DOHH2 (cell line): ENCODE measurements at regions not wholly inside any gene's neighbourhood (a gene's known extent, or its start where the extent isn't known, plus 50 kb on each side); places are given as distances from the start of the nearest gene placed in this dataset.

Experiments used
- H3F3A ChIP-seq: fragments of 200-600 bp; sonication (generic), shearing (Covaris generic); 2 replicates; pipeline ENCODE4 v1.6.0; 2016; ENCODE audit warnings: antibody characterized with exemption, mild to moderate bottlenecking; ENCODE audit not compliant: control insufficient read depth, insufficient read depth
- H3K27ac ChIP-seq: fragments of 200-600 bp; sonication (generic); 2 replicates; pipeline ENCODE4 v1.5.1; 2014; ENCODE audit warnings: low read depth, mild to moderate bottlenecking, low read length, moderate library complexity
- H3K27me3 ChIP-seq: fragments of 200-600 bp; sonication (generic); 2 replicates; pipeline ENCODE4 v1.6.1; 2014; ENCODE audit warnings: mild to moderate bottlenecking, low read length, mixed read lengths; ENCODE audit not compliant: control insufficient read depth
- H3K36me3 ChIP-seq: fragments of 200-600 bp; sonication (generic); 2 replicates; pipeline ENCODE4 v1.6.1; 2014; ENCODE audit warnings: mild to moderate bottlenecking, low read length, moderate library complexity, mixed read lengths; ENCODE audit not compliant: control insufficient read depth
- H3K4me1 ChIP-seq: fragments of 200-600 bp; sonication (generic); 2 replicates; pipeline ENCODE4 v1.6.1; 2014; ENCODE audit warnings: mild to moderate bottlenecking, low read length, mixed read lengths; ENCODE audit not compliant: control insufficient read depth
- H3K4me2 ChIP-seq: fragments of 200-600 bp; sonication (generic); 2 replicates; pipeline ENCODE4 v1.6.0; 2014; ENCODE audit warnings: mild to moderate bottlenecking, low read length, moderate library complexity
- H3K4me3 ChIP-seq: fragments of 200-600 bp; sonication (generic); 2 replicates; pipeline ENCODE4 v1.5.1; 2014; ENCODE audit warnings: mild to moderate bottlenecking, low read length, mixed read lengths
- H3K79me2 ChIP-seq: fragments of 200-600 bp; sonication (generic); 2 replicates; pipeline ENCODE4 v1.6.1; 2014; ENCODE audit warnings: mild to moderate bottlenecking, low read length, mixed read lengths; ENCODE audit not compliant: control insufficient read depth
- H3K9me2 ChIP-seq: fragments of 200-600 bp; sonication (generic); replicated peaks from 2 replicates; pipeline ENCODE4 v1.6.1; 2014; ENCODE audit warnings: mild to moderate bottlenecking, low read length, mixed read lengths; ENCODE audit not compliant: control insufficient read depth
- H3K9me3 ChIP-seq: fragments of 200-600 bp; sonication (generic); 2 replicates; pipeline ENCODE4 v1.6.1; 2014; ENCODE audit warnings: antibody characterized with exemption, low read length, mixed read lengths; ENCODE audit not compliant: control insufficient read depth, insufficient read depth
- H4K20me1 ChIP-seq: fragments of 200-600 bp; sonication (generic); 2 replicates; pipeline ENCODE4 v1.6.0; 2014; ENCODE audit warnings: low read depth, mild to moderate bottlenecking, antibody characterized with exemption, low read length, moderate library complexity; ENCODE audit not compliant: control insufficient read depth, insufficient read depth
- EZH2phosphoT487 ChIP-seq: fragments of 200-600 bp; sonication (generic); IDR thresholded peaks from 2 replicates; pipeline ENCODE4 v1.6.1; 2017; ENCODE audit warnings: borderline replicate concordance, mild to moderate bottlenecking, antibody characterized with exemption, low read length, moderate library complexity, mixed read lengths
- TF ChIP-seq, protein P1 (sequence below): fragments of 200-600 bp; sonication (generic); IDR thresholded peaks from one replicate; pipeline ENCODE4 v1.5.1; 2014; ENCODE audit warnings: antibody characterized with exemption, mild to moderate bottlenecking, low read depth, low read length; ENCODE audit not compliant: poor library complexity, severe bottlenecking

DNA sequence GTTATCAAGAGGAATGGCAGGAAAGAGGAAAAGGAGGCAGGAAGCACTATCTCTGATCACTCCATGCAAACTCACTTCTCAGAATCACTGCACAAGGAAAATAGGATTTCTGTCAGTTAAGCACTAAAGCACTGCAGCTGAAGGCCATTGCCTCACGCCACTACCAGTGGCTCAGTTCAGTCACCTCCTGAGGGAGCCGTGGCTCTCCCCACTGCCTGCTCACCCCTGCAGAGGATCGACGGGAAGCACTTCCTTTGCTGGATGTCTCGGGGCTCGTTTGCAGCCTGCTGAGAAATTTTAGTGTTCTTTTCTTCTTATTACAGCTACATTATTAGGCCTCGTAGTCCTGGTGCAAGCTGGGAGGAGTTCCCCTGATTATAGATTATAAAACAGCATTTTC, 90.1 kb upstream of the ADCY1 start:
- Histone ChIP-seq H3K4me3 (no peak overlapping the region), H3K36me3 (no peaks in the 10 kb centered on the region), H3K79me2 (no peaks in the 10 kb centered on the region), H3K4me1 (no peaks in the 10 kb centered on the region), H3F3A (no peaks in the 10 kb centered on the region), H4K20me1 (no peaks in the 10 kb centered on the region), H3K9me2 (no peaks in the 10 kb centered on the region), H3K27me3 (peaks cover 4% of the 10 kb centered on the region; the same call in 1 of the 2 replicates), H3K4me2 (no peak overlapping the region), H3K9me3 (no peaks in the 10 kb centered on the region), H3K27ac (no peak overlapping the region)
- TF ChIP-seq, protein P1, sequence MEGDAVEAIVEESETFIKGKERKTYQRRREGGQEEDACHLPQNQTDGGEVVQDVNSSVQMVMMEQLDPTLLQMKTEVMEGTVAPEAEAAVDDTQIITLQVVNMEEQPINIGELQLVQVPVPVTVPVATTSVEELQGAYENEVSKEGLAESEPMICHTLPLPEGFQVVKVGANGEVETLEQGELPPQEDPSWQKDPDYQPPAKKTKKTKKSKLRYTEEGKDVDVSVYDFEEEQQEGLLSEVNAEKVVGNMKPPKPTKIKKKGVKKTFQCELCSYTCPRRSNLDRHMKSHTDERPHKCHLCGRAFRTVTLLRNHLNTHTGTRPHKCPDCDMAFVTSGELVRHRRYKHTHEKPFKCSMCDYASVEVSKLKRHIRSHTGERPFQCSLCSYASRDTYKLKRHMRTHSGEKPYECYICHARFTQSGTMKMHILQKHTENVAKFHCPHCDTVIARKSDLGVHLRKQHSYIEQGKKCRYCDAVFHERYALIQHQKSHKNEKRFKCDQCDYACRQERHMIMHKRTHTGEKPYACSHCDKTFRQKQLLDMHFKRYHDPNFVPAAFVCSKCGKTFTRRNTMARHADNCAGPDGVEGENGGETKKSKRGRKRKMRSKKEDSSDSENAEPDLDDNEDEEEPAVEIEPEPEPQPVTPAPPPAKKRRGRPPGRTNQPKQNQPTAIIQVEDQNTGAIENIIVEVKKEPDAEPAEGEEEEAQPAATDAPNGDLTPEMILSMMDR: no peak
- no peak for TF ChIP-seq EZH2phosphoT487

DNA sequence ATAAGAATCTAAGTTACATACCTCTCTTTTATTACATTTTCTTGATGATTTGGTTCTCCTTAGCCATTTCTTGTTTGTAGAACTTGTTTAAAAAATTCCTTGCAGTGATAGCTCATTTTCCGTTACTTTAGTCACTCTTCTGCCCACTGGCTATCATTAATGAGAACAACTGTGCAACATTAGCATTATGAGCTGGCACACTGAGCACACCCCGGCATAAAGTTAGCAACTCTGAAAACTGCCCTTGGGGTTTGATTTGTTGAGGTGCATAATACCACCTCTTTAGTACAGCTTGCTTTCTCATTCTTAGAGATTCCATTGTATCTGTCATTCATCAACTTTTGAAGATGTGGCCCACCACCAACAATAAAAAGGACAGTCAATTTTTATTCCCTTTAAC, 87.6 kb upstream of the ADCY1 start:
- Histone ChIP-seq H4K20me1 (no peaks in the 10 kb centered on the region), H3K27ac (no peak overlapping the region)

DNA sequence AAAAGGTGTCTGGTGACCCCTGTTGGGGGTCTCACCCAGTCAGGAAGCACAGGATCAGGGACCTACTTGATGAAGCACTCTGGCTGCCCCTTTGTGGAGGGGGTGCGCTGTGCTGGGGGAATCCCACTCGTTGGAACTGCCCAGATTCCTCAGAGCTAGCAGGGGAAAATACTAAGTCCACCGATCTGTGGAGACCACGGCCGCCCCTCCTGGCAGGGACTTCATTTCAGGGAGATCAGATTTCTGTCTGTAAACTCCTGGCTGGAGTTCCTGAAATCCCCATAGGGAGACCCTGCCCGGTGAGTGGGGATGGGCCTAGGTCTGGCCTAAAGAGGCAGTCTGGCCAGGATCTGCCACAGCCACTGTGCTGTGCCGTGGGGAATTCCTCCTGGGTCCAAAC, 79.3 kb upstream of the ADCY1 start:
- no peaks in the 10 kb centered on the region for H3F3A ChIP-seq
- no peaks in the 10 kb centered on the region for H4K20me1 ChIP-seq
- no peaks in the 10 kb centered on the region for H3K36me3 ChIP-seq
- no peak overlapping the region for H3K27ac ChIP-seq
- H3K9me3 ChIP-seq: no peaks in the 10 kb centered on the region
- no peaks in the 10 kb centered on the region for H3K27me3 ChIP-seq
- no peaks in the 10 kb centered on the region for H3K4me1 ChIP-seq
- H3K79me2 ChIP-seq: no peaks in the 10 kb centered on the region
- no peak overlapping the region for H3K4me3 ChIP-seq
- H3K9me2 ChIP-seq: no peaks in the 10 kb centered on the region
- TF ChIP-seq, protein P1: no peak
- TF ChIP-seq EZH2phosphoT487: no peak
- H3K4me2 ChIP-seq: no peak overlapping the region

More for the DNA sequence above, 87.6 kb upstream of the ADCY1 start:
- no peak for TF ChIP-seq EZH2phosphoT487
- TF ChIP-seq, protein P1: no peak
- Histone ChIP-seq H3K4me2 (no peak overlapping the region), H3K4me3 (no peak overlapping the region), H3K27me3 (no peaks in the 10 kb centered on the region), H3K9me2 (no peaks in the 10 kb centered on the region), H3K36me3 (no peaks in the 10 kb centered on the region), H3K79me2 (no peaks in the 10 kb centered on the region), H3K4me1 (no peaks in the 10 kb centered on the region), H3F3A (no peaks in the 10 kb centered on the region), H3K9me3 (no peaks in the 10 kb centered on the region)

DNA sequence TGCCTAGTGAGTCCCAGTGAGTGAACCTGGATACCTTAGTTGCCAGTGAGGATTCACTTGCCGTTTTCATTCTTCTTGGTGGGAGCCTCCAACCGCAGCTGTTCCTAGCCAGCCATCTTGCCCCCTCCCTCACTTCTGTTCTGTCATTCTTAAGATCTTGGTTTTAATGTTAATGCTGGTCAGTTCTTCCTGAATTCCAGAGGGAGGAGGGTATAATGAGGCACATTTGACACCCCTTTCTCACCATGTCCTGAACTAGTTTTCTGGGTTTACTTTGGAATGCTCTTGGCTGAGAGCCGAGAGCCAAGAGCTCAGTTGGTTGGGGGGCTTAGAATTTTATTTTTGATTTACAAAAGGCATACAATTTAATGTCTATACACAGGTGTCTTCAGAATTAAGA, 78.5 kb upstream of the ADCY1 start:
- H3K9me2 ChIP-seq: no peaks in the 10 kb centered on the region
- no peak overlapping the region for H3K27ac ChIP-seq
- H4K20me1 ChIP-seq: no peaks in the 10 kb centered on the region
- no peaks in the 10 kb centered on the region for H3K27me3 ChIP-seq
- no peaks in the 10 kb centered on the region for H3K9me3 ChIP-seq
- H3K36me3 ChIP-seq: no peaks in the 10 kb centered on the region
- H3K79me2 ChIP-seq: no peaks in the 10 kb centered on the region
- no peaks in the 10 kb centered on the region for H3K4me1 ChIP-seq
- no peaks in the 10 kb centered on the region for H3F3A ChIP-seq
- no peak overlapping the region for H3K4me3 ChIP-seq
- no peak overlapping the region for H3K4me2 ChIP-seq
- TF ChIP-seq, protein P1: no peak
- no peak for TF ChIP-seq EZH2phosphoT487
